Stimulated activated CD8-positive, alpha-beta memory T cell treated with anti-CD3 and anti-CD28 coated beads, Interleukin-2, amount 100 ng/mL, for 48 hours (primary cell): ENCODE measurements at regions not wholly inside any gene's neighbourhood (a gene's known extent, or its start where the extent isn't known, plus 50 kb on each side); places are given as distances from the start of the nearest gene placed in this dataset.

Experiments
- DNase-seq, 2 donors: peaks; one replicate each; pipeline ENCODE4 v3.0.0-alpha.2; 2020; ENCODE audit warnings: low read depth in 2 of 2

- DNase-seq, result no peak
Measured at GRCh38 chr10:121070275-121071070, 219.3 kb downstream of the WDR11 start.

GRCh38 chr10:121071901-121072300 lies 220.7 kb downstream of the WDR11 start:
- DNase-seq, result no peak

GRCh38 chr10:121073728-121074127 lies 222.6 kb downstream of the WDR11 start:
- no peak for DNase-seq

- DNase-seq, result no peak
Measured at GRCh38 chr10:121076776-121077715, 225.9 kb downstream of the WDR11 start.

- no peak for DNase-seq
Measured at GRCh38 chr10:121078036-121078435, 226.9 kb downstream of the WDR11 start.

GRCh38 chr10:121078672-121079102 lies 227.5 kb downstream of the WDR11 start:
- DNase-seq, result no peak

- DNase-seq, result no peak
Measured at GRCh38 chr10:121079226-121079625, 228.1 kb downstream of the WDR11 start.

- DNase-seq, result no peak
Measured at GRCh38 chr10:121080281-121080891, 229.2 kb downstream of the WDR11 start.

GRCh38 chr10:121081306-121081705 lies 230.1 kb downstream of the WDR11 start:
- DNase-seq, result no peak

GRCh38 chr10:121082984-121083383 lies 231.8 kb downstream of the WDR11 start:
- no peak for DNase-seq

- no peak for DNase-seq
Measured at GRCh38 chr10:121084016-121084674, 233.0 kb downstream of the WDR11 start.

GRCh38 chr10:121084675-121085070 lies 233.5 kb downstream of the WDR11 start:
- no peak for DNase-seq

GRCh38 chr10:121085367-121085766 lies 234.2 kb downstream of the WDR11 start:
- DNase-seq, result no peak

- no peak for DNase-seq
Measured at GRCh38 chr10:121087129-121087528, 236.0 kb downstream of the WDR11 start.

GRCh38 chr10:121087688-121088087 lies 236.5 kb downstream of the WDR11 start:
- no peak for DNase-seq

- DNase-seq, result no peak
Measured at GRCh38 chr10:121088524-121088923, 237.4 kb downstream of the WDR11 start.

- no peak for DNase-seq
Measured at GRCh38 chr10:121089434-121089833, 238.3 kb downstream of the WDR11 start.

- no peak for DNase-seq
Measured at GRCh38 chr10:121091961-121092719, 241.0 kb downstream of the WDR11 start.

GRCh38 chr10:121092720-121093095 lies 241.5 kb downstream of the WDR11 start:
- no peak for DNase-seq

- DNase-seq, result no peak
Measured at GRCh38 chr10:121096617-121097431, 245.7 kb downstream of the WDR11 start.
